Prostate gland (tissue), 2 donors: ENCODE measurements at regions not wholly inside any gene's neighbourhood (a gene's known extent, or its start where the extent isn't known, plus 50 kb on each side); places are given as distances from the start of the nearest gene placed in this dataset.

ENCODE experiments used
- DNase-seq: peaks from one replicate; pipeline ENCODE4 v3.0.0-alpha.2; 2019; ENCODE audit warnings: low spot score
- H3K27ac ChIP-seq, 2 donors: fragments of 200-600 bp; sonication (generic); 2 replicates each; pipeline ENCODE4 v1.5.1; 2017 to 2019
- H3K27me3 ChIP-seq: fragments of 200-600 bp; sonication (generic); replicated peaks from 2 replicates; pipeline ENCODE4 v1.5.1; 2019; ENCODE audit not compliant: insufficient read depth
- H3K36me3 ChIP-seq, 2 donors: fragments of 200-600 bp; sonication (generic); 1 replicate in 1 of 2; 2 replicates in 1 of 2; pipeline versions ENCODE4 v1.5.1 to v1.8.1; 2017 to 2019
- H3K4me1 ChIP-seq: fragments of 200-600 bp; sonication (generic); replicated peaks from 2 replicates; pipeline ENCODE4 v1.5.1; 2019
- H3K4me3 ChIP-seq, 2 donors: fragments of 200-600 bp; sonication (generic); 2 replicates each; pipeline ENCODE4 v1.5.1; 2017 to 2019
- H3K9me3 ChIP-seq: fragments of 200-600 bp; sonication (generic); 2 replicates; pipeline ENCODE4 v1.5.1; 2017
- POLR2A ChIP-seq: fragments of 450-650 bp; IDR thresholded peaks from one replicate; pipeline ENCODE4 v1.6.1; 2016; ENCODE audit warnings: antibody characterized with exemption, mild to moderate bottlenecking
- POLR2AphosphoS5 ChIP-seq: sonication (generic); formaldehyde crosslinking; IDR thresholded peaks from one replicate; pipeline ENCODE4 v1.6.1; 2017; ENCODE audit warnings: antibody characterized with exemption
- WGBS: methylation state at CpG from one replicate; pipeline ENCODE4 v1.1.5; 2018; 5-methylcytosine and 5-hydroxymethylcytosine counted together
- intact Hi-C: fragments of 100-400 bp; cut with DNase I; formaldehyde crosslinking; loops from one replicate; pipeline ENCODE4 v1.14.2; 2022
- TF ChIP-seq, protein P1 (sequence below), 4 experiments: fragments of 200-600 bp in 2 of 4; fragments of 450-650 bp in 2 of 4; sonication (generic) in 2 of 4; IDR thresholded peaks; 1 replicate in 3 of 4; 2 replicates in 1 of 4; pipeline ENCODE4 v1.5.1; 2016 to 2019; ENCODE audit warnings: antibody characterized with exemption in 4 of 4, mild to moderate bottlenecking in 2 of 4, moderate library complexity in 2 of 4

DNA sequence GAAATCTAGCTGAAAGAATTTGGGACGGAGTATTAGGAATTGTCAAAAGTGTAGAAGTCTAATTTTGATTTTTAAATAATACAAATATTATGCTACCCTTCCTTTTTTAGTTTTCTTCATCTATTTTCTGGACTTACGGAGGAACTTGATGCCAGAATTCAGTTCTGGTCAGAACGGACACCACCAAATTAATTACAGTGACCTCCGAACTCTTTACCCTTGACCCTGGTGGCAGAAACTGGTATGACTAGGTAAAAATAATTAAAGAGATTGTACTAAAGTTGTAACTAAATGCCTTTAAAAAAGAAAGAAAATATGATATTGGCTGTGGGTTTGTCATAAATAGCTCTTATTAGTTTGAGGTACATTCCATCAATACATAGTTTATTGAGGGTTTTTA, 751.1 kb upstream of the MAP3K7 start:
- no peak overlapping the region for H3K4me3 ChIP-seq
- no peak for DNase-seq
- no peak for TF ChIP-seq POLR2AphosphoS5
- no peak for TF ChIP-seq POLR2A
- TF ChIP-seq, protein P1, sequence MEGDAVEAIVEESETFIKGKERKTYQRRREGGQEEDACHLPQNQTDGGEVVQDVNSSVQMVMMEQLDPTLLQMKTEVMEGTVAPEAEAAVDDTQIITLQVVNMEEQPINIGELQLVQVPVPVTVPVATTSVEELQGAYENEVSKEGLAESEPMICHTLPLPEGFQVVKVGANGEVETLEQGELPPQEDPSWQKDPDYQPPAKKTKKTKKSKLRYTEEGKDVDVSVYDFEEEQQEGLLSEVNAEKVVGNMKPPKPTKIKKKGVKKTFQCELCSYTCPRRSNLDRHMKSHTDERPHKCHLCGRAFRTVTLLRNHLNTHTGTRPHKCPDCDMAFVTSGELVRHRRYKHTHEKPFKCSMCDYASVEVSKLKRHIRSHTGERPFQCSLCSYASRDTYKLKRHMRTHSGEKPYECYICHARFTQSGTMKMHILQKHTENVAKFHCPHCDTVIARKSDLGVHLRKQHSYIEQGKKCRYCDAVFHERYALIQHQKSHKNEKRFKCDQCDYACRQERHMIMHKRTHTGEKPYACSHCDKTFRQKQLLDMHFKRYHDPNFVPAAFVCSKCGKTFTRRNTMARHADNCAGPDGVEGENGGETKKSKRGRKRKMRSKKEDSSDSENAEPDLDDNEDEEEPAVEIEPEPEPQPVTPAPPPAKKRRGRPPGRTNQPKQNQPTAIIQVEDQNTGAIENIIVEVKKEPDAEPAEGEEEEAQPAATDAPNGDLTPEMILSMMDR (IDR thresholded peaks at IDR 0.05) = peak in 1 of 4 experiments; percentile 39
- intact Hi-C loops = no loop called here
- no peak overlapping the region for H3K27ac ChIP-seq
- H3K9me3 ChIP-seq = no peaks in the 10 kb centered on the region
- H3K4me1 ChIP-seq = no peaks in the 10 kb centered on the region
- H3K36me3 ChIP-seq = no peaks in the 10 kb centered on the region
- no peaks in the 10 kb centered on the region for H3K27me3 ChIP-seq
- WGBS = 95% methylated on average over 4 of the region's 4 CpGs

DNA sequence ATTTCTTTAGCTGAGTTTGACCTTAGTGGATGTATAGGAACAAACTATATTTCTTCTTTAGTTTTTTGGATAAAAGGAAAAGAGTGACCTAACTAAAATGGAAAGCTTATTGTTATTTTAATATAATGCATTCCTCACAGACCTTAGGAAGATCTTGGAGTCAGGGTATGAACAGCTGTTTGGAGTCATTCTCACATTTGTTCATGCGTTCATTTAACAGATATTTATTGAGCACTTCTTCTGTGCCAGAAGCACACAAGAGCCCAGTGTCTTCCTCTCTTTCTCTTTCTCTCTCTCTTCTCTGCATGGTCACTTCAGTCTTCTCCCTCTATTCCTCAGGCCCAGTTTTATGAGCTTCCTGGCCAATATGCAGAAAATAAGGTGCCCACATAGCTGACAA, 744.0 kb upstream of the MAP3K7 start:
- H3K4me3 ChIP-seq = no peak overlapping the region
- intact Hi-C loops = no loop called here
- H3K9me3 ChIP-seq = no peaks in the 10 kb centered on the region
- H3K27me3 ChIP-seq = no peaks in the 10 kb centered on the region
- H3K36me3 ChIP-seq = no peaks in the 10 kb centered on the region
- no peaks in the 10 kb centered on the region for H3K4me1 ChIP-seq
- no peak overlapping the region for H3K27ac ChIP-seq
- no peak for DNase-seq
- TF ChIP-seq, protein P1 (IDR thresholded peaks at IDR 0.05) = no peak
- TF ChIP-seq POLR2AphosphoS5 = no peak
- TF ChIP-seq POLR2A = no peak
- WGBS = 60% methylated on average over 1 of the region's 1 CpG

DNA sequence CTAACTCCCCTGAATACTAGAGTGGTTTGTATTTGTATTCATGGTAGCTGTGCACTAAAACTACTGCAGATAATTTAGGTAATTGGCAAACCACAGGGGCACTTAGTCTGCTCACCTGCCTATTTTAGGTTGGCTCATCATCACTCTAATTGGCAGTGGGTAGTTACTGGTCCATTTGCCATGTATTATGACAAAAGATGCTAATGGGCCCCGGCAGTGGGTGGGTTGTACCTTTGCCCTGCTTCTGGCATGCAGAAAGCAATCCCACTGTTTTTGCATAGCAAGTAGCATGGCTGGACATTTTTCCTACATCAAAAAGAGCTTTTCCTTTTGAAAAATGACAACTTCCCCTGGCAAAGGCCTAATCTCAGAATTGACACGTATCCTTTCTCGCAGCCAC, 741.4 kb upstream of the MAP3K7 start:
- no peak for DNase-seq
- TF ChIP-seq POLR2A (no peak), POLR2AphosphoS5 (no peak)
- TF ChIP-seq, protein P1 (IDR thresholded peaks at IDR 0.05) = no peak
- H3K4me1 ChIP-seq = no peaks in the 10 kb centered on the region
- H3K27ac ChIP-seq = no peak overlapping the region
- no peak overlapping the region for H3K4me3 ChIP-seq
- no peaks in the 10 kb centered on the region for H3K9me3 ChIP-seq
- WGBS = 94% methylated on average over 3 of the region's 3 CpGs
- no peaks in the 10 kb centered on the region for H3K27me3 ChIP-seq
- H3K36me3 ChIP-seq = no peaks in the 10 kb centered on the region
- intact Hi-C loops = no loop called here

DNA sequence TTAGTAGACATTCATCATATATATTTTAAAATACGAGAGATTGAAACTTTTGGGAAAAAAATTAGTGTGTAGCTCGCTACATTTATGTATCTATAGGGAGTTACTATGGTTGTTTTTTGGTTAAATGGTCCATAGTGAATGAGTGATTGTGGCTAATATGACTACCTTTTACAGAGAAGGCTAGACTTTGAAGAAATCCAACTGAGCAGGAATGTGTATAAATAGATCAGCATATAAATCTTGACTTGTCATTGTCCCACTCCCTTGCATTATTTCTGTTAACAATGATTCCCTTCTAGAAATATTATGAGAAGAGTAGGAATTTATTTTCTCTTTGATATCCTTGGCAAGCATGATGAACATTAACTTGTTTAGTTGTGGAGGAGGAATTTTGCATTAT, 737.8 kb upstream of the MAP3K7 start:
- no peaks in the 10 kb centered on the region for H3K9me3 ChIP-seq
- no peaks in the 10 kb centered on the region for H3K36me3 ChIP-seq
- no peak overlapping the region for H3K27ac ChIP-seq
- no peaks in the 10 kb centered on the region for H3K27me3 ChIP-seq
- H3K4me3 ChIP-seq = no peak overlapping the region
- H3K4me1 ChIP-seq = no peaks in the 10 kb centered on the region
- DNase-seq = no peak
- 94% methylated on average over 2 of the region's 2 CpGs for WGBS
- intact Hi-C loops = no loop called here
- TF ChIP-seq POLR2A (no peak), POLR2AphosphoS5 (no peak)
- TF ChIP-seq, protein P1 (IDR thresholded peaks at IDR 0.05) = no peak

DNA sequence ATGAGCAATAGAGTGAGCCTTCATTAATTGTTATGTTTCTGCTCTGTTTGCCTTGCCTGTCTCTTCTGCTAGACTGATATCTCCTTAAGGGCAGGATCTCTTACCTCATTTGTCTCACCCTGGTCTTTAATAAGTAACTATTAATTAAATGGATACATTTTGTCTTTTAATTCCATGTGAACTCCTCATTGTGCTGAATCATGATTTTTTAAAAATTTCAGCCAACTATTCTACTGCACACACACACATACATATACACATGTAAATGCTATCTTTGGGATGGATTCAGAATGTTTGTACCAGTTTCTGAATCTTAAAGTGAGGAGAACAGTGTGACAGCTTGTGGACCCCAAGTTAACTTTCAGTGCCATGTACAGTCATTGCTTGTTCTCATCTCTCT, 731.1 kb upstream of the MAP3K7 start:
- Histone ChIP-seq H3K27me3 (no peaks in the 10 kb centered on the region), H3K36me3 (no peaks in the 10 kb centered on the region), H3K4me1 (no peaks in the 10 kb centered on the region), H3K9me3 (no peaks in the 10 kb centered on the region), H3K27ac (no peak overlapping the region), H3K4me3 (no peak overlapping the region)
- DNase-seq = no peak
- TF ChIP-seq POLR2A (no peak), POLR2AphosphoS5 (no peak)
- TF ChIP-seq, protein P1 (IDR thresholded peaks at IDR 0.05) = no peak
- intact Hi-C loops = no loop called here
